Stimulated activated CD8-positive, alpha-beta memory T cell treated with anti-CD3 and anti-CD28 coated beads, Interleukin-7, amount 100 ng/mL, for 48 hours (primary cell): ENCODE measurements at regions not wholly inside any gene's neighbourhood (a gene's known extent, or its start where the extent isn't known, plus 50 kb on each side); places are given as distances from the start of the nearest gene placed in this dataset.
A peak's percentile ranks its signal among the peaks of the same experiment; 100 is the strongest.

Experiments
- DNase-seq, 2 donors: peaks; one replicate each; pipeline ENCODE4 v3.0.0-alpha.2; 2020; ENCODE audit warnings: low read depth in 1 of 2; ENCODE audit errors: extremely low read depth in 1 of 2

- DNase-seq = no peak
Observed at GRCh38 chr5:71982717-71983395, 124.4 kb upstream of the MAP1B start.

DNA sequence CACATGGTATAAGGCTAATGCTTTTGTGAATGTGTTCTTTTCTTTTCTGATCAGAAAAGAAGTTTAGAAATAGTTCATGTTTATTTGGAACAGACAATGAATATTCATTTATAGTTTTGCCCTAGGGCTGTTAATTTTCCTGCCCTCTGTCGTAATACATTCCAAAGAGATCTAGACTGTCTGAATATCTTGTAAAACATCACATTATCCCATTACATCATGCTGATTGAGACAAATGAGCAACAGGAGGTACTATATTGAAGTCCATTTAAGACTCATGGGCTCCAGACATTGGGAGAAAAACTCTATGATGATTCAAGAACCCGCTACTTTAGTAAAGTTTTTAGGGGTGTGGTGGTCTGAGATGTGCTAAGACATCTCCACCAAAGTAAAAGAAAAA lies 121.2 kb upstream of the MAP1B start:
- DNase-seq = no peak

- DNase-seq = no peak
Observed at GRCh38 chr5:71988808-71989207, 118.5 kb upstream of the MAP1B start.

- DNase-seq = no peak
Observed at GRCh38 chr5:71993600-71993999, 113.7 kb upstream of the MAP1B start.

- no peak for DNase-seq
Observed at GRCh38 chr5:71996789-71997188, 110.5 kb upstream of the MAP1B start.

DNA sequence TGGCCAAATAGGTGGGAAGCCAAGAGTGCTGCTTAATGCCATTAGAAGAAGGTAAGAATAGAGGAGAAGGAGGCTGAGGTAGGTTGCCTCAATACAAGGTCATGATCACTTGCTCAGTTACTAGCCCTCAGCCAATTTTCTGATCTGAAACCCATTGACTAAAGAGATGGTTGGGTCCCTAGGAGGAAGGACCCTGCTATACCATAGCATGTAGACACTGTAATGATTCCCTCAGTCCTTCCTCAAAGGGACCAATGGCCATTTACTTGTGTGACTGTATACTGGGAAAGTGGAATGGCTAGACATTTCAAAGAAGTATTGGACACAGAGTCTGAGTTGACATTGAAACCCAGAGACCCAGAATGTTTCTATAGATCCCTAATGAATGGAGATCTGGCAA lies 108.5 kb upstream of the MAP1B start:
- DNase-seq = no peak

DNA sequence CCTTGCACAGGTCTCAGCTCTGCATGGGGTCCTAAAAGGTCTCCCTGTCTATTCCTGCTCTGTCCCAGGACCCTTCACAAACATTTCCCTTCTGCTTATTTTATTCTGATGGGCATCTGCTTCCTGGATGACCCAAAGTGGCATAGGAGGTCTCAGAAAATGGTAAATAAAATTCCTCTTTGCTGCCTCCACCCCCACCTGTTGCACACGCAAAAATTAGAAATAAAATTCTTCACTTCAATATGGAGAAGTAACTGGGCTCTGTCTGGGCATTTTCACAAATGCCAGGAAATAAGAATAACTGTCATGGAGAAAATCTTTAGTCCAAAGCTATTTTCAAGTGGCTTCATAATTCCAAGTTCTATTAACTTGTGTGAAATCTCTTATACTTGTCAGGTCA lies 106.6 kb upstream of the MAP1B start:
- DNase-seq = no peak

GRCh38 chr5:72005671-72006070 lies 101.6 kb upstream of the MAP1B start:
- no peak for DNase-seq

DNA sequence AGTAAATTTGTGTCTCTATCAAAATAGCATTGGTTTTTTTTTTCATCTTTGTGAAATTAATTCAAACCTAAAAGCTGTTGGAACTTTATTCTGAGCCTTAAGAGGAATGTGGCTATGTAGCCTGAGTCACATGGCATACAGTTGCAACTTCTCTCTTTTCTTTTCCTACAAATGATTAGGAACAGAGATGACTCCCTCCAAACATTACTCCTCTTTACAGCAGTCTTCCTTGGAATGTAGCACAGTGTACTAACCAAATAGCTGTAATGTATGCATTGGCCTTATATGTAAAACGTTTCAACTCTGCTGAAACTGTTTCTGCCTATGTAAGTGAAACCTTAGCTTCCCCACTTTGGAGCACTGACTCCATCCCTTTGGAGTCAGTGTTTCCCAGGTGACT lies 100.9 kb upstream of the MAP1B start:
- no peak for DNase-seq

GRCh38 chr5:72007336-72008111 lies 99.8 kb upstream of the MAP1B start:
- no peak for DNase-seq

GRCh38 chr5:72009280-72009679 lies 98.0 kb upstream of the MAP1B start:
- no peak for DNase-seq

GRCh38 chr5:72010430-72010829 lies 96.8 kb upstream of the MAP1B start:
- no peak for DNase-seq

GRCh38 chr5:72012906-72013305 lies 94.4 kb upstream of the MAP1B start:
- DNase-seq = no peak

DNA sequence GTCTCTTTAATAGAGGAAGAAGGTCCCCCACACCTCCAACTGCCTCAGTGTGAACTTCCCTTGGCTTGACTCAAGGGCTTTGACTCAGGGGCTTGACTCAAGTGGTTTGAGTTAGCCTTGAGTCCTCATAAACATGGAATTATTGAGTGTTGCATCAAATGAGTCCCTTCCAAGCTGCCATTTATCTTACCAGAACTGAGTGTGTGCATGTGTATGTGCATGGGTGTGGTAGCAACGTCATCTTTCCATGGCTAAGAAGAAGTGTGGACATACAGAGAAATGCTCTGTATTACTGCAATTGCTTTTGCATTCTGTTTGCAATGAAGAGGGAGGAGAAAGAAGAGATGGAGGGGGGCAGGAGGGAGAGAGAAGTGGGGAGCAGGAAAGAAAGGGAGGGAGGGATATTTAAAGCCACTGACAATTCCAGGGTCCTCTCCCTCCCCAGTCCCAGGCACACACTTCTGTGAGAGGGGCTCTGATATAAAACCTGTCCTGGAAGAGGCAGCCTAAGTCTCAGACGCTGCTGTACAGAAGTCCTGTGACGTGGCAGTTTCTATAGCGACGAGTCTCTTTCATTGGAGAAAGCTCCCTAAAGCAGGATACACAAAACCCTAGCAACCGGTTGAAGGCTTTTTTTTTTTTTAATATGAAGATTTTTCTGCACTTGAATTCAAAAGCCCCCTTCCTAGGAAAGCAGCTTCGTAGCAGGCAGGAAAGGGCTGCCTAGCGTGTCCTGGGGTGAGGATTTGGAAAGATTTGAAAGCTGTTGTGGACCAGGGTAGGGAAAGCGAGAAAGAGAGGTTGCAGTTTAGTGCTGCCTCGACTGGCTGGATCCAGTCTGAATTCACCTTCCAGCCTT lies 93.3 kb upstream of the MAP1B start:
- DNase-seq = no peak

- no peak for DNase-seq
Observed at GRCh38 chr5:72015103-72015548, 92.1 kb upstream of the MAP1B start.

DNA sequence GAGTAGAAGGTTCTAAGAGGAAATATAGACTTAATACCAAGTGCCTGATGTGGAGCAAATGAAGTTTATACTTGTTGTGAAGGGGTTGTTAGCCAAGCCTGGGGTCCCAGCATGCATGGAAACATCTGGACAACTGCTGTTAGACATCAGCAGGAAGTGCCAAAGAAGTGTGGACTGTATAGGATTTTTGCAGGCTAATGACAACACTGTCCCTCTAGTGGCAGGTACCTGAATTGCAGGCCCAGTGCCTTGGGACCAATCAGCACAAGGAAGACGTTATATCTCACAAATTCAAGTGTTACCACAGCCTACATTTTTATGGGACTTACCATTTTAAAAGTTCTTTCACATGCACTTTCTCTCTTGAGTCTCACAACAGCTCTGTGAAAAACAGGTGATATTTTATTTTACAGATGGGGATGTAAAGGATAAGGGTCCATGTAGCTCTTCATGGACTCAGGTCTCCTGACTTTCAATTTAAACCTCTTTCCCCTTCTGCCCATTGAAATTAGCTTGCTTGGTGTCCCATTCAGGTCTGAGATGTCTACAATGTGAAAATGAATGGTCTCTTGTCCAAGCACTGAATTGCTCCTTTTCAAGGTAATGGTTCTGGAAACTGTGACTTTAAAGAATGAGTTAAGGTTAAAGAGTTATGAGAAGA lies 89.0 kb upstream of the MAP1B start:
- peak; percentile 21 to 37 for DNase-seq

DNA sequence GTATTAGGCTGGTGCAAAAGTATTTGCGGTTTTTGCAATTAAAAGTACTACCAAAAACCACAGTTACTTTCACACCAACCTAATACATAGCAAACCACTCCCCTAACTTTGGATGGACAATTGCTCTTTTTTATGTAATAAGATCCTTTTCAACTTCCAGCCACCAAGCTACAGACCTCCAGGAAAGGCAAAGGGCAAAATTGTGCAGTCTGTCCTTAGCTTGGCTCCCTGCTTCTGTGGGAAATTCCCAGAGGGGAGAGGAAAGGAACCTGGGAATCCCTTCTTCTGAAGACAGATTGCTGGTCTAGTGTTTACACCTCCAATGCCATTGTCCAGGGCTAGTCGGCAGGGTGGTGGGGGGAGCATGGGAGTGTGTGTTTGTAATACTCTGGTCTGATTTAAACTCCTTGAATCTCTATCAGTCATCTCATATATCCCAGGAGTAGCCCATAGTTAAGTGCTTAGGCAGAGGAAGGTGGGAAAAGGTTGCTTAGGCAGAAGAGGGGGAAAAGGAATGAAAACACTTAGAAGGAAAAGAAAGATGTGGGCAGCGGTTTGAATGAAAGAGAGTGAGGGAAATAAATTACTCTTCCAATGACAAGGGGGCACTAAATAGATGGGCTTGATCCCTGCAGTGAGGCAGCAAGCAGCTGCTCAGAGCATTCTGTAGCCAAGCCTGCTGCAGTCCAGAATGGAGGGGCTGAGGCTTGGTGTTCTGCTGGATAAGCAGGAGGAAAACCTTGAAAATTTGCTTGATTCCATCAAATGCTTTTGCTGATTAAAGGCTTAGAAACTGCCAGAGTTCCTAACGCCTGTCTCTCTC lies 86.9 kb upstream of the MAP1B start:
- DNase-seq = no peak

GRCh38 chr5:72021651-72022357 lies 85.5 kb upstream of the MAP1B start:
- no peak for DNase-seq

GRCh38 chr5:72028382-72028781 lies 78.9 kb upstream of the MAP1B start:
- no peak for DNase-seq

DNA sequence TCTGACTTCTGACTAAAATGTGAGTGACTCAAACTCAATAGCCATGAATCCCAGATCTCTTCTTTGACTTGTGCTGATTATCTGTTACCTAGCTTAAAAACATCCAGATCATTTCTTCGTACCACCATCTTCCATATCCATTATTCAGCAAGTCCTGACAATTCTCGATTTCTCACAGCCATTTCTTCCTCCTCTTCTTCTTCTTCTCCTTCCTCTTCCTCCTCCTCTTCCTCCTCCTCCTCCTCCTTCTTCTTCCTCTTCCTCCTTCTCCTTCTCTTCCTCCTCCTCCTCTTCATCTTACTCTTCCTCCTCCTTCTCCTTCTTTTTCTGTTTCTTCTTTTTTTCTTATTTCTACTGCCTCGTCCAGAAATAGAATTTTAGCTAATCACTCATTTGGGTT lies 77.0 kb upstream of the MAP1B start:
- DNase-seq = no peak
